Panc1 (cell line): ENCODE measurements at regions not wholly inside any gene's neighbourhood (a gene's known extent, or its start where the extent isn't known, plus 50 kb on each side); places are given as distances from the start of the nearest gene placed in this dataset.

Experiments used
- POLR2AphosphoS5 ChIP-seq: IDR thresholded peaks from 2 replicates; pipeline ENCODE4 v1.6.1; 2012; ENCODE audit warnings: mild to moderate bottlenecking, low read depth, low read length, moderate library complexity
- REST ChIP-seq, 2 experiments: IDR thresholded peaks; 2 replicates each; pipeline ENCODE4 v1.6.1; 2011 to 2012; ENCODE audit warnings: low read depth in 2 of 2, control low read depth in 1 of 2, low read length in 1 of 2, mild to moderate bottlenecking in 1 of 2, moderate library complexity in 1 of 2; ENCODE audit not compliant: insufficient read depth in 1 of 2
- SIN3A ChIP-seq: IDR thresholded peaks from 2 replicates; pipeline ENCODE4 v1.6.1; 2012; ENCODE audit warnings: low read depth, mild to moderate bottlenecking, low read length, moderate library complexity, borderline replicate concordance; ENCODE audit not compliant: insufficient read depth
- TCF7L2 ChIP-seq: IDR thresholded peaks from 2 replicates; pipeline ENCODE4 v1.6.1; 2011; ENCODE audit warnings: mild to moderate bottlenecking, low read depth, low read length, inconsistent platforms
- TF ChIP-seq, protein P1 (sequence below): fragments of 450-650 bp; IDR thresholded peaks from 2 replicates; pipeline ENCODE4 v1.5.1; 2017; ENCODE audit warnings: mild to moderate bottlenecking

DNA sequence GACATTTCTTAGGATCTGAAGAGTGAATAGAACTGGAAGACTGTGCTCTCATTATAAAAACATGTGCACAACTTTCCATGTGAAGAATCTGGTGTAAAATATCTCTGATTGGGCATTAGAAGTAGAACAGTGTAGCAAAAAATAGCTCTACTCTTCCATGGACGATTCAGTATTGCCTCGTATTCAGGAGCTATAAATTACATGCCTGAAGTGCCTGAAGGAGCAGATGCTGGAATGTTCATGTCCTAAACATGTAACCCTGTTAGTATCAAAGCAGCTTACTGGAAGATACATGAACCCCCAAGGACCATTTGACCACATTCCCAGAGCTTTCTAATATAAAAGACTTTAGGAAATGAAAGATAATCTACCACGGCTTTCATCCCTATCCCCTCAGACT is 528.9 kb downstream of the DACH1 start:
- TF ChIP-seq, protein P1, sequence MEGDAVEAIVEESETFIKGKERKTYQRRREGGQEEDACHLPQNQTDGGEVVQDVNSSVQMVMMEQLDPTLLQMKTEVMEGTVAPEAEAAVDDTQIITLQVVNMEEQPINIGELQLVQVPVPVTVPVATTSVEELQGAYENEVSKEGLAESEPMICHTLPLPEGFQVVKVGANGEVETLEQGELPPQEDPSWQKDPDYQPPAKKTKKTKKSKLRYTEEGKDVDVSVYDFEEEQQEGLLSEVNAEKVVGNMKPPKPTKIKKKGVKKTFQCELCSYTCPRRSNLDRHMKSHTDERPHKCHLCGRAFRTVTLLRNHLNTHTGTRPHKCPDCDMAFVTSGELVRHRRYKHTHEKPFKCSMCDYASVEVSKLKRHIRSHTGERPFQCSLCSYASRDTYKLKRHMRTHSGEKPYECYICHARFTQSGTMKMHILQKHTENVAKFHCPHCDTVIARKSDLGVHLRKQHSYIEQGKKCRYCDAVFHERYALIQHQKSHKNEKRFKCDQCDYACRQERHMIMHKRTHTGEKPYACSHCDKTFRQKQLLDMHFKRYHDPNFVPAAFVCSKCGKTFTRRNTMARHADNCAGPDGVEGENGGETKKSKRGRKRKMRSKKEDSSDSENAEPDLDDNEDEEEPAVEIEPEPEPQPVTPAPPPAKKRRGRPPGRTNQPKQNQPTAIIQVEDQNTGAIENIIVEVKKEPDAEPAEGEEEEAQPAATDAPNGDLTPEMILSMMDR = no peak
- TF ChIP-seq REST (IDR thresholded peaks at IDR 0.05; ENCODE audit: insufficient read depth in 1 of 2, low read depth in 2 of 2, low read length in 1 of 2) (no peak), POLR2AphosphoS5 (no peak), TCF7L2 (no peak), SIN3A (no peak)
